Eye (tissue), 1 donor: ENCODE measurements at regions not wholly inside any gene's neighbourhood (a gene's known extent, or its start where the extent isn't known, plus 50 kb on each side); places are given as distances from the start of the nearest gene placed in this dataset.

Experiments used
- DNase-seq: peaks from one replicate; pipeline ENCODE4 v3.0.0-alpha.2; 2015

GRCh38 chr5:15260356-15261268, 239.4 kb upstream of the FBXL7 start:
- peak; percentile 77 for DNase-seq

DNA sequence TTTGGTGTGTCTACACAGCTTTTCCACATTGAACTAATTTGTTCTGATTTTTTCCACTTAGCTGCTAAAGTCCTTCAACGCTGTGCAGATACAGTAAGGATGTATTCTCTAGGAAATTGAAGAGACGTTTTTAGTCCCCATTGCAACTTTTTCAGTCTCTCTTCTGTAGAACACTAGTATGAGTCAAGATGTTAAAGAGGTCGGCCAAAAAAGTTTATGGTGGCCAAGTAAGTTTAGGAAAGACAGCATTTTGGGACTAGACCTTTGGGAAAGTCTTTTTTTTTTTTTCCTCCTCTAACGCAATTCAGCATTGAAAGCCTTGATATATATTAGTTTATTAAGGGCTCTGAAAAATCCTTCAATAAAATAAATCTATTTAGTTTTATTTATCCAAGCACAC, 243.5 kb upstream of the FBXL7 start:
- DNase-seq: no peak

- DNase-seq: no peak
These were observed 244.4 kb upstream of the FBXL7 start for GRCh38 chr5:15255576-15255975.

DNA sequence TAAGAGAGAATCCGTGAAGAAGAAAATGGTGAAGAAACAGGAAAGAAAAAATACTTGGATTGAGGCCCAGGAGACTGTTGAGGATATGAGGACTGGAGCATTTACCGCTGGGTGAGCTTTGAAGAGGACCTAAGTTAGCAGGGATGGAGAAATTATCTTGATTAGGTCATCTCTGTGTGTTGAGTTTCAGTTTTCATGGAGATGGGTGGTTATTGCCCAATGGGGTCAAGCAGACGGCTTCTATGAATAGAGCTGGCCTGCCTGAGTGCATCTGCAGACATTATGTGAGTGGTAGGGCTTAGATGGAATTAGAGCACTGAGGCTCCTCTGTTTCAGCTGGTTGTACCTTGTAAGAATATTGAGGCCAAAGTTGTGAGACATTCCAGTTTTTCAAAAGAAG, 245.4 kb upstream of the FBXL7 start:
- DNase-seq: no peak

- no peak for DNase-seq
These were observed 247.6 kb upstream of the FBXL7 start for GRCh38 chr5:15252331-15252730.

DNA sequence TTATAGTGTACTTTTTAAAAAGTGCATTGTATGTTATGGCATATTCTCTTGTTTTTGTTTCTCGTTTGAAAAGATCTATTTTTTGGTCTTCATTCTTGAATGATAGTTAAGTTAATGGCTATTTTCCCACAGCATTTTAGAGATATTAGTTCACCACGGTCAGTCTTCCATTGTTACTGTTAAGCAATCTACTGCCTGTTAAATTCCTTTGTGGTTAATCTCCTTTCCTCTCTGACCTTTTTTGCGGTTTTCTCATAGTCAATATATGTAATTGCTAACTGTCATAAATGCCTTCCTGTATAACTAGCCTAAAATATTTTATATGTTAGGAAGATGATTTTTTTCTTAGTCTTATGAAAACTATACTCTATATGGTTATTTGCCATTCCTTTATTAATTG, 250.8 kb upstream of the FBXL7 start:
- no peak for DNase-seq

GRCh38 chr5:15248731-15249130, 251.2 kb upstream of the FBXL7 start:
- DNase-seq: no peak

- DNase-seq: no peak
These were observed 254.1 kb upstream of the FBXL7 start for GRCh38 chr5:15245913-15246312.

DNA sequence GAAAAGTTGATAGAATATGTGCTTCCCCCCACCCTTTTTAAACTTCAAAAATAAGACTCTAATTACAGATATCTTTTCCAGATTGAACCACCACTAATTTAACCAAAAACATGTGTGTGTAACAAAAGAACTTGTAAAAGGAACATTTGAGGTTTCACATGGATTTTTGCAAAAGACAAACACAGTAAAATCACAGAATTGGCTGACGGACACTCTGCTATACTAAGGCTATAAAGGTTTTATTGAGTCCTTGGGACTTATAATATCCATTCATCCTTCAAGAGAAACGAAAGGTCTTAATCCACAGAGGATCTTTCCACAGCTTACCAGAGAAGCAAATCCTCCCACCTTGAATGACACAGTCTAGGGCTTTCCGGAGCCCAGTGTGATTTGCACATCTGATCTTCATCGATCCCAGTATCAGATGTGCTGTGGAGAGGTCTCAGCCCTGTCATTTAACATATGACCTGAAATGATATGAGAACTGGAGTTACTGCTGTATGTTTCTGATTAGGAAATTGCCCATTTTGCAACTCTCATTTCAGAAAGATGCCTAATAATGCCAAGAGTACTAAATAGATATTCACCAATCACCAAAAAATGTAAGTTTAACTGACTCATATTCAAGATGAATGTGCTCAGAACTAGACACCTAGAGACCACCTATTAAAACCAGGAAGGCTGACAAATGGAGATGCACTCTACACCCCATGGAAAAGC, 256.5 kb upstream of the FBXL7 start:
- peak; percentile 27 for DNase-seq

DNA sequence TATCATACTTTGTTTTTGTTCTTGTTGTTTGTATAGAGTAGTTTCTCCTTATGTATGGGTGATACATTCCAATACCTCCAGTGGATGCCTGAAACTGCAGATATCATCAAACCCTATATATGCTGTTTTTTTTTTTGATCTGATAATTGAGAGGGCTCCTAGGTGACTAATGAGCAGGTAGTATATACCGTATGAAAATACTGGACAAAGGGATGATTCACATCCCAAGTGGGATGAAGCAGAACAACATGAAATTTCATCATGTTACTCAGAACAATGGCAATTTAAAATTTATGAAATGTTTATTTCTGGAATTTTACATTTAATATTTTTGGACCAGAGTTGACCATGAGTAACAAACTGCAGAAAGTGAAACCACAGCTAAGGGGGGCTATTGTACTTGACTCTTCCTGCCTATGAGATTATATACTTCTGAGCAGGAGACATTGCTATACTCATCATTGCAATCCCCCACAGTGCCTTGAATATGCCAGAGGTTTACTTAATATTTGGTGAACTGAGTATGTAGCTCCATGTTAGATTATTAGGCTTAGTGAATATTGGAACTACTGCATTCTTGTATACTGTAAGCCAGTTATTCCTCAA, 258.7 kb upstream of the FBXL7 start:
- no peak for DNase-seq

- no peak for DNase-seq
These were observed 262.0 kb upstream of the FBXL7 start for GRCh38 chr5:15238006-15238405.

- no peak for DNase-seq
These were observed 263.0 kb upstream of the FBXL7 start for GRCh38 chr5:15236911-15237508.

- no peak for DNase-seq
These were observed 265.1 kb upstream of the FBXL7 start for GRCh38 chr5:15234911-15235310.

GRCh38 chr5:15234366-15234765, 265.6 kb upstream of the FBXL7 start:
- no peak for DNase-seq

DNA sequence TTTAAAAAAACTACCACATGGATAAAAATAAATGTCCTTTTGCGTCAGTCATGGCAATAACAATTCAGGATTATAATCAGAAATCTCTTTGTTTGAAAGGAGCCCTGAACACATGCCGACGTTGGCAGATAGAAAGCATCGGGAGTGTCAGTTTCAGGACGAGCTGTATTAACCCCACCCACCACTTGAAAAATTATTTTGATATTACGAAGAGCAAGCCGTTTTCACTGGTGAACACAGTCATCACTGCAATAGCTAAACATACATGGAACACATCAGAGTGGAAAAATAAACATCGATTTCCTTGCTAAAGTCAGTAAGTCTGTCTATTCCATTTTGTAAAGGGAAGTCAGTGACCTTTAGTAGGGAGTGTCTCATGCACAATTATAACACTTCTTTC, 266.4 kb upstream of the FBXL7 start:
- no peak for DNase-seq

- no peak for DNase-seq
These were observed 277.8 kb upstream of the FBXL7 start for GRCh38 chr5:15222156-15222555.

GRCh38 chr5:15220642-15221173, 279.3 kb upstream of the FBXL7 start:
- DNase-seq: peak; percentile 79

GRCh38 chr5:15215056-15215455, 284.9 kb upstream of the FBXL7 start:
- no peak for DNase-seq

DNA sequence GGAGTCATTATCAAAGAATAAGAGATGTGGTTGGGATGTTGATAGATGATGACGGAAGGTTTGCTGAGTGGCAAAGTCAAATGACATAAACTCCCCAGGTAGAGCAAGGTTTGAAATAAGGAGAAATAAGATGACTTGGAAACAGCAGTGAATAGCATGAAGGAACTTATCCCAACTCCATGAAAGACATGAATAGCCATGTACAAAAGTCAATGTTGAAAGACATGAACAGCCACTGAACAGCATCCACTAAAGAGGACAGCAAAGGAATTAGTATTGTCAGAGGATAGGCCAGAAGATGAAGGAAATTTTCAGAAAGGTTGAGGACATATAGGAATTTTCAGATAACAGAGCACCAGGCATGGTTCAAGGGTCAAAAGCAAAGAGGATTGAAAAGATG, 286.0 kb upstream of the FBXL7 start:
- DNase-seq: no peak

DNA sequence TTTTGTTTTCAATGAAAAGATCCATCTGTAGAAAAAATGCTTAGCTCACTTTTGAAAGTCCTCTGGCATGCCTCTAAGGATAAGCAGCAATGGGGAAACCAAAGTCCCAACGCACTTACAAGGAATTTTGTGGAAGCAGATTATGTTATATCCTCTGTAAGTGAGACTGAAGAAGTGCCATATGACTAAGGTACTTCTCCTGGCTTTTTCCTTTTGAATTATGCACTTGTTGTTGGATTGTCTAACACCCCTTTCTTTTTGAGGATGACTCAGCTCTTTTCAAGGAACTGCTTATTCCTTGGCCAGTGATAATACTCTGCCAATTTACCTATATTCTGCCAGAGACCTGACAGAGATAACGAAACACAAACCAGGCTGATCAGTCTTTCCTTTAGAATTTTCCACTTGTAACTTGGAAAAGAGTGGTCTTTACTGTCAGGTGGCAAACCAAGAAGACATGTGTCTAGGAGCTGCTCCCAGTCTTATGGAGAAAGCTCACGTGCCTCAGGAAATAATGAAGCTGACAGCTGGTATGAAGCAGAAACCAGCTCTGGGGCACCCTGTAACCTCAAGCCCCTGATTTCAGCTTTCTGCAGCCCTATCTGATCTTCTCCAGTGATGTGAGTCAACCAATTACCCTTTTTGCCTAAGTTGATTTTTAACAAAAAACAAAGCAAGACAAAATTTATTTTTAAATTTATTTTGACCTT, 290.8 kb upstream of the FBXL7 start:
- DNase-seq: no peak

DNA sequence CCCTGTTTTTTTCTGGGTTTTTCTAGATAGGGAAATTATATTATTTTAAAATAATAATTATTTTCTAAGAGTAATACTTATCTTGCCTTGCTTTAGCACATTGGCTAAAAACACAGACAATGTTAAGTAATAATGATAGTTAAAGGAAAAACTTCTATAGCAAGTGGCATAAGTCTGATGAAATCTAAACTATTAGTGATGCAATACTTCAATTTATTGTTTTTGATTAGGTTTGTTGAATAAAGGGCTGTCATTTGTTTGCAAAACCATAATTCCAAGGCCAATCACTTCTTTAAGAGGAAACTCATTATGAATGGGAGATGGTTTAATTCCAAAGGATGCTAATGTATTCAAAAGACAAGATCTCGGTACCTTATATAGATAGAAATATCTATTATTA, 293.8 kb upstream of the FBXL7 start:
- DNase-seq: no peak

DNA sequence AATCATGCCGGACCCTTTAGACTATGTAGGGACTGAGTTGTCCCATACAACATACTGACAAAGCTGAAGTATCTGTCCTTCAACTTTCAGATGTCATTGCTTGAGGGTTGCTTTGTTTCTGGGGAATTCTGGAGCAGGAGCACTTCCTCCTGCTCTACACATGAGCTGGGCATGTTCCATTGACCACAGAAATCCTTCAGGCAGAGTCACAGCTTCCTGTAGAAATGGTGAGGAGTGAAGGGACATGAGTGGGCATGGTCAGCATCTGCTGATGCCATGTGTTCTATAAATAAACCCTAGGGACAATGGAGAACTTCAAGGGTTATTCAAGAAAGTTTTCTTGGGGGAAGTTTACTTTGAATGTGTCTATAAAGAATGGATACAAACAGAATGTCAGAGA, 296.6 kb upstream of the FBXL7 start:
- no peak for DNase-seq

- DNase-seq: no peak
These were observed 309.0 kb upstream of the FBXL7 start for GRCh38 chr5:15191012-15191411.
